Panc1 (cell line): ENCODE measurements at regions not wholly inside any gene's neighbourhood (a gene's known extent, or its start where the extent isn't known, plus 50 kb on each side); places are given as distances from the start of the nearest gene placed in this dataset.

Source experiments
- POLR2AphosphoS5 ChIP-seq: IDR thresholded peaks from 2 replicates; pipeline ENCODE4 v1.6.1; 2012; ENCODE audit warnings: mild to moderate bottlenecking, low read depth, low read length, moderate library complexity
- TF ChIP-seq, protein P1 (sequence below): fragments of 450-650 bp; IDR thresholded peaks from 2 replicates; pipeline ENCODE4 v1.5.1; 2017; ENCODE audit warnings: mild to moderate bottlenecking
- TF ChIP-seq, protein P2 (sequence below), 2 experiments: IDR thresholded peaks; 2 replicates each; pipeline ENCODE4 v1.6.1; 2011 to 2012; ENCODE audit warnings: low read depth in 2 of 2, control low read depth in 1 of 2, low read length in 1 of 2, mild to moderate bottlenecking in 1 of 2, moderate library complexity in 1 of 2; ENCODE audit not compliant: insufficient read depth in 1 of 2

- TF ChIP-seq, protein P1, sequence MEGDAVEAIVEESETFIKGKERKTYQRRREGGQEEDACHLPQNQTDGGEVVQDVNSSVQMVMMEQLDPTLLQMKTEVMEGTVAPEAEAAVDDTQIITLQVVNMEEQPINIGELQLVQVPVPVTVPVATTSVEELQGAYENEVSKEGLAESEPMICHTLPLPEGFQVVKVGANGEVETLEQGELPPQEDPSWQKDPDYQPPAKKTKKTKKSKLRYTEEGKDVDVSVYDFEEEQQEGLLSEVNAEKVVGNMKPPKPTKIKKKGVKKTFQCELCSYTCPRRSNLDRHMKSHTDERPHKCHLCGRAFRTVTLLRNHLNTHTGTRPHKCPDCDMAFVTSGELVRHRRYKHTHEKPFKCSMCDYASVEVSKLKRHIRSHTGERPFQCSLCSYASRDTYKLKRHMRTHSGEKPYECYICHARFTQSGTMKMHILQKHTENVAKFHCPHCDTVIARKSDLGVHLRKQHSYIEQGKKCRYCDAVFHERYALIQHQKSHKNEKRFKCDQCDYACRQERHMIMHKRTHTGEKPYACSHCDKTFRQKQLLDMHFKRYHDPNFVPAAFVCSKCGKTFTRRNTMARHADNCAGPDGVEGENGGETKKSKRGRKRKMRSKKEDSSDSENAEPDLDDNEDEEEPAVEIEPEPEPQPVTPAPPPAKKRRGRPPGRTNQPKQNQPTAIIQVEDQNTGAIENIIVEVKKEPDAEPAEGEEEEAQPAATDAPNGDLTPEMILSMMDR, result no peak
- TF ChIP-seq POLR2AphosphoS5, result no peak
- TF ChIP-seq, protein P2, sequence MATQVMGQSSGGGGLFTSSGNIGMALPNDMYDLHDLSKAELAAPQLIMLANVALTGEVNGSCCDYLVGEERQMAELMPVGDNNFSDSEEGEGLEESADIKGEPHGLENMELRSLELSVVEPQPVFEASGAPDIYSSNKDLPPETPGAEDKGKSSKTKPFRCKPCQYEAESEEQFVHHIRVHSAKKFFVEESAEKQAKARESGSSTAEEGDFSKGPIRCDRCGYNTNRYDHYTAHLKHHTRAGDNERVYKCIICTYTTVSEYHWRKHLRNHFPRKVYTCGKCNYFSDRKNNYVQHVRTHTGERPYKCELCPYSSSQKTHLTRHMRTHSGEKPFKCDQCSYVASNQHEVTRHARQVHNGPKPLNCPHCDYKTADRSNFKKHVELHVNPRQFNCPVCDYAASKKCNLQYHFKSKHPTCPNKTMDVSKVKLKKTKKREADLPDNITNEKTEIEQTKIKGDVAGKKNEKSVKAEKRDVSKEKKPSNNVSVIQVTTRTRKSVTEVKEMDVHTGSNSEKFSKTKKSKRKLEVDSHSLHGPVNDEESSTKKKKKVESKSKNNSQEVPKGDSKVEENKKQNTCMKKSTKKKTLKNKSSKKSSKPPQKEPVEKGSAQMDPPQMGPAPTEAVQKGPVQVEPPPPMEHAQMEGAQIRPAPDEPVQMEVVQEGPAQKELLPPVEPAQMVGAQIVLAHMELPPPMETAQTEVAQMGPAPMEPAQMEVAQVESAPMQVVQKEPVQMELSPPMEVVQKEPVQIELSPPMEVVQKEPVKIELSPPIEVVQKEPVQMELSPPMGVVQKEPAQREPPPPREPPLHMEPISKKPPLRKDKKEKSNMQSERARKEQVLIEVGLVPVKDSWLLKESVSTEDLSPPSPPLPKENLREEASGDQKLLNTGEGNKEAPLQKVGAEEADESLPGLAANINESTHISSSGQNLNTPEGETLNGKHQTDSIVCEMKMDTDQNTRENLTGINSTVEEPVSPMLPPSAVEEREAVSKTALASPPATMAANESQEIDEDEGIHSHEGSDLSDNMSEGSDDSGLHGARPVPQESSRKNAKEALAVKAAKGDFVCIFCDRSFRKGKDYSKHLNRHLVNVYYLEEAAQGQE (IDR thresholded peaks at IDR 0.05; ENCODE audit: insufficient read depth in 1 of 2, low read depth in 2 of 2, low read length in 1 of 2), result no peak
Observed at GRCh38 chr4:24330172-24330571, 254.2 kb downstream of the DHX15 start.
